Erythroblast (primary cell): ENCODE measurements at regions not wholly inside any gene's neighbourhood (a gene's known extent, or its start where the extent isn't known, plus 50 kb on each side); places are given as distances from the start of the nearest gene placed in this dataset.

Source experiments
- GATA1 ChIP-seq: IDR thresholded peaks from 2 replicates; pipeline ENCODE4 v1.6.1; 2011; ENCODE audit warnings: low read depth, mild to moderate bottlenecking, control low read depth, low read length, moderate library complexity
- POLR2A ChIP-seq: IDR thresholded peaks from 2 replicates; pipeline ENCODE4 v1.6.1; 2011; ENCODE audit warnings: mild to moderate bottlenecking, low read length

DNA sequence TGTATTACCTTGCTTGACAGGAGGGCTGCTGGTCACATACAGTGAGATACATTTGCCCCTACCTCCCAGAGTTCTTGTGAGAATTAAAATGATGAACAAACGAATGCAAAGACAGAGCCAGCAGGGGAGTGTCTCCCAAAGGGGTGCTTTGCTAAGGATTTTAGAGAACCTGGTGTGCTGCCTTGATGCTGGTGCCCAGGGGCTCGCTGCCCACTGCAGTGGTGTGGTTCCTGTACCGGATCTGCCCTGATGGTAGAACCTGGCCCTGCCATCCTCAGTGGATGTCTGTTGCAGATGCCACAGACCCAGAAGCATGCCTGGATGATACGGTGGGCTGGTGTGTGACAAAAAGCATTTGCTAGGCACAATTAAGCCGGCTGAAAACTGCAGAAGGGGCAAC is 414.8 kb upstream of the HS6ST1 start:
- TF ChIP-seq POLR2A, result no peak
- no peak for TF ChIP-seq GATA1
